GM06990 (cell line): ENCODE measurements at regions not wholly inside any gene's neighbourhood (a gene's known extent, or its start where the extent isn't known, plus 50 kb on each side); places are given as distances from the start of the nearest gene placed in this dataset.

Experiments used
- DNase-seq: peaks from one replicate; pipeline ENCODE4 v3.0.0-alpha.2; 2011; ENCODE audit not compliant: insufficient read length; ENCODE audit errors: extremely low read depth
- H3K27me3 ChIP-seq: replicated peaks from 2 replicates; pipeline ENCODE4 v1.6.0; 2011; ENCODE audit warnings: low read length; ENCODE audit not compliant: control insufficient read depth, insufficient read depth
- H3K36me3 ChIP-seq: 2 replicates; pipeline ENCODE4 v1.5.1; 2011; ENCODE audit warnings: low read length; ENCODE audit not compliant: control insufficient read depth, insufficient read depth
- H3K4me3 ChIP-seq: replicated peaks from 2 replicates; pipeline ENCODE4 v1.5.1; 2011; ENCODE audit warnings: low read depth, mild to moderate bottlenecking, control low read depth, low read length
- TF ChIP-seq, protein P1 (sequence below): IDR thresholded peaks from 2 replicates; pipeline ENCODE4 v1.5.1; 2011; ENCODE audit warnings: low read length, control low read depth, mild to moderate bottlenecking, inconsistent platforms; ENCODE audit not compliant: insufficient read depth, poor library complexity, severe bottlenecking

- H3K36me3 ChIP-seq, result no peaks in the 10 kb centered on the region
- no peaks in the 10 kb centered on the region for H3K27me3 ChIP-seq
- no peak overlapping the region for H3K4me3 ChIP-seq
- TF ChIP-seq, protein P1, sequence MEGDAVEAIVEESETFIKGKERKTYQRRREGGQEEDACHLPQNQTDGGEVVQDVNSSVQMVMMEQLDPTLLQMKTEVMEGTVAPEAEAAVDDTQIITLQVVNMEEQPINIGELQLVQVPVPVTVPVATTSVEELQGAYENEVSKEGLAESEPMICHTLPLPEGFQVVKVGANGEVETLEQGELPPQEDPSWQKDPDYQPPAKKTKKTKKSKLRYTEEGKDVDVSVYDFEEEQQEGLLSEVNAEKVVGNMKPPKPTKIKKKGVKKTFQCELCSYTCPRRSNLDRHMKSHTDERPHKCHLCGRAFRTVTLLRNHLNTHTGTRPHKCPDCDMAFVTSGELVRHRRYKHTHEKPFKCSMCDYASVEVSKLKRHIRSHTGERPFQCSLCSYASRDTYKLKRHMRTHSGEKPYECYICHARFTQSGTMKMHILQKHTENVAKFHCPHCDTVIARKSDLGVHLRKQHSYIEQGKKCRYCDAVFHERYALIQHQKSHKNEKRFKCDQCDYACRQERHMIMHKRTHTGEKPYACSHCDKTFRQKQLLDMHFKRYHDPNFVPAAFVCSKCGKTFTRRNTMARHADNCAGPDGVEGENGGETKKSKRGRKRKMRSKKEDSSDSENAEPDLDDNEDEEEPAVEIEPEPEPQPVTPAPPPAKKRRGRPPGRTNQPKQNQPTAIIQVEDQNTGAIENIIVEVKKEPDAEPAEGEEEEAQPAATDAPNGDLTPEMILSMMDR, result no peak
- no peak for DNase-seq
These were observed 485.7 kb upstream of the TUSC1 start for GRCh38 chr9:26163931-26164330.

DNA sequence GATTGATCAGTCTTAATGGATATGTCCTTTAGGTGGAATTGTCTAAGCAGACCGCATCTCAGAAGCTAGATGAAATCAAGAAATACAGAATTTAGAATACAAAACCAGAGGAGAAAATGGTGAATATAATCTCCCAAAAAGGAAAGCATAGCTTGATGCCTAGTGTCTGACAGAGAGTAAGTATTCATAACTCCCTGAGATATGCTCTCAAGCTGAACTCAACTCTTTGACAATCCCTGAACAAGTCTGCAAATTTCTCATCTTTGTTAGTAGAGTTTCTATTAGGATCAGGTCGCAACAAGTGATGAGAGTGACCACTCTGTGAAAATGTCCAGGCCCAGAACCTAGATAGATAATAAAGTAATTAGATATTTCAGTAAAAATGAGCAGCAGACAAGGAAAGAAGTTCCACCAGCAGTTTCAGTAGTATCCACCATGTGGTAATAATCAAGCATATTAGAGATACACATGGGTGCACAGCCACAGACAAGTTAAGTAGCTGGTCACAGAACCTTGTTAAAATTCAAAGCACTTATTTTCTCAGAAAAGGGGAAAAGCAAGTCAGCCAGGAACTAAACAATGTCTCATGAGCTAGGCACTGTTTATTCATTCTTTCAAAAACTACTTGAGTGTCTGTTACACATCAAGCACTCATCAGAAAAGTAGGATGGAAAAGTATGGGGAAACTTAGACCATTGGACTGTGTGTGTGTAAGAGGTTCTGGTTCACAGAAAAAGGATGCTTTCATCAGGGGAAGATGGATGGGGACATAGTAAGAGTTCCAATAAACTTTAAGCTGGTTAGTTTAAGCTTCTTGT is 481.5 kb upstream of the TUSC1 start:
- no peaks in the 10 kb centered on the region for H3K27me3 ChIP-seq
- DNase-seq, result no peak
- no peaks in the 10 kb centered on the region for H3K36me3 ChIP-seq
- TF ChIP-seq, protein P1, result no peak
- no peak overlapping the region for H3K4me3 ChIP-seq

- Histone ChIP-seq H3K4me3 (no peak overlapping the region), H3K36me3 (no peaks in the 10 kb centered on the region), H3K27me3 (no peaks in the 10 kb centered on the region)
- DNase-seq, result no peak
- TF ChIP-seq, protein P1, result no peak
These were observed 480.4 kb upstream of the TUSC1 start for GRCh38 chr9:26158631-26159150.

- TF ChIP-seq, protein P1, result no peak
- Histone ChIP-seq H3K27me3 (no peaks in the 10 kb centered on the region), H3K4me3 (no peak overlapping the region), H3K36me3 (no peaks in the 10 kb centered on the region)
- no peak for DNase-seq
These were observed 479.2 kb upstream of the TUSC1 start for GRCh38 chr9:26157411-26157810.

- Histone ChIP-seq H3K36me3 (no peaks in the 10 kb centered on the region), H3K4me3 (no peak overlapping the region), H3K27me3 (no peaks in the 10 kb centered on the region)
- TF ChIP-seq, protein P1, result no peak
- no peak for DNase-seq
These were observed 474.1 kb upstream of the TUSC1 start for GRCh38 chr9:26152350-26152749.
